ENCODE measurements at regions not wholly inside any gene's neighbourhood (a gene's known extent, or its start where the extent isn't known, plus 50 kb on each side); places are given as distances from the start of the nearest gene placed in this dataset.

GRCh38 chr4:81881855-81882621 is 410.3 kb upstream of the RASGEF1B start:
- no peak for DNase-seq (ENCODE audit: low spot score)

- DNase-seq (ENCODE audit: low spot score), result no peak
Observed at GRCh38 chr4:81876106-81876505, 404.4 kb upstream of the RASGEF1B start.

- no peak for DNase-seq (ENCODE audit: low spot score)
Observed at GRCh38 chr4:81874661-81875515, 403.2 kb upstream of the RASGEF1B start.

- no peak for DNase-seq (ENCODE audit: low spot score)
Observed at GRCh38 chr4:81870275-81870674, 398.6 kb upstream of the RASGEF1B start.

GRCh38 chr4:81860111-81860510 is 388.4 kb upstream of the RASGEF1B start:
- DNase-seq (ENCODE audit: low spot score), result no peak

GRCh38 chr4:81854406-81854805 is 382.7 kb upstream of the RASGEF1B start:
- DNase-seq (ENCODE audit: low spot score), result no peak

- DNase-seq (ENCODE audit: low spot score), result no peak
Observed at GRCh38 chr4:81852031-81852715, 380.5 kb upstream of the RASGEF1B start.

GRCh38 chr4:81850701-81851100 is 379.0 kb upstream of the RASGEF1B start:
- DNase-seq (ENCODE audit: low spot score), result no peak

GRCh38 chr4:81845761-81846160 is 374.1 kb upstream of the RASGEF1B start:
- no peak for DNase-seq (ENCODE audit: low spot score)

- DNase-seq (ENCODE audit: low spot score), result no peak
Observed at GRCh38 chr4:81845273-81845672, 373.6 kb upstream of the RASGEF1B start.

GRCh38 chr4:81844717-81845116 is 373.0 kb upstream of the RASGEF1B start:
- DNase-seq (ENCODE audit: low spot score), result peak; percentile 74

- no peak for DNase-seq (ENCODE audit: low spot score)
Observed at GRCh38 chr4:81839347-81840042, 367.8 kb upstream of the RASGEF1B start.

GRCh38 chr4:81838586-81838985 is 366.9 kb upstream of the RASGEF1B start:
- DNase-seq (ENCODE audit: low spot score), result no peak

GRCh38 chr4:81836716-81837115 is 365.0 kb upstream of the RASGEF1B start:
- DNase-seq (ENCODE audit: low spot score), result no peak

- DNase-seq (ENCODE audit: low spot score), result peak; percentile 62
Observed at GRCh38 chr4:81833576-81833975, 361.9 kb upstream of the RASGEF1B start.

GRCh38 chr4:81828991-81829390 is 357.3 kb upstream of the RASGEF1B start:
- no peak for DNase-seq (ENCODE audit: low spot score)

GRCh38 chr4:81827577-81828202 is 356.0 kb upstream of the RASGEF1B start:
- no peak for DNase-seq (ENCODE audit: low spot score)

GRCh38 chr4:81826817-81827424 is 355.2 kb upstream of the RASGEF1B start:
- no peak for DNase-seq (ENCODE audit: low spot score)

GRCh38 chr4:81826335-81826734 is 354.6 kb upstream of the RASGEF1B start:
- no peak for DNase-seq (ENCODE audit: low spot score)

- no peak for DNase-seq (ENCODE audit: low spot score)
Observed at GRCh38 chr4:81818385-81818920, 346.7 kb upstream of the RASGEF1B start.
